Lung (tissue), 11 donors: ENCODE measurements at regions not wholly inside any gene's neighbourhood (a gene's known extent, or its start where the extent isn't known, plus 50 kb on each side); places are given as distances from the start of the nearest gene placed in this dataset.

Source experiments
- ATAC-seq: fragments of 200-7000 bp; cut with Tn5 transposase; one replicate; pipeline ENCODE4 v1.9.1; 2020; ENCODE audit warnings: moderate number of reproducible peaks; ENCODE audit not compliant: insufficient read depth, low FRiP score
- DNase-seq, 3 donors: peaks; one replicate each; pipeline ENCODE4 v3.0.0-alpha.2; 2013 to 2017
- H3K27ac ChIP-seq, 2 donors: one replicate each; pipeline ENCODE4 v1.5.1; 2013; ENCODE audit warnings: mild to moderate bottlenecking in 2 of 2, moderate library complexity in 2 of 2, control low read depth in 1 of 2, inconsistent platforms in 1 of 2, low read depth in 1 of 2, low read length in 1 of 2
- H3K27me3 ChIP-seq, 3 donors: one replicate each; pipeline ENCODE4 v1.5.1; 2013; ENCODE audit warnings: low read length in 2 of 3; ENCODE audit not compliant: control insufficient read depth in 3 of 3, insufficient read depth in 3 of 3
- H3K36me3 ChIP-seq, 4 donors: one replicate each; pipeline ENCODE4 v1.5.1; 2013; ENCODE audit warnings: low read length in 4 of 4, mild to moderate bottlenecking in 1 of 4, moderate library complexity in 1 of 4; ENCODE audit not compliant: control insufficient read depth in 4 of 4, insufficient read depth in 4 of 4
- H3K4me1 ChIP-seq, 5 donors: one replicate each; pipeline ENCODE4 v1.5.1; 2013; ENCODE audit warnings: low read length in 5 of 5, mild to moderate bottlenecking in 2 of 5, moderate library complexity in 1 of 5; ENCODE audit not compliant: control insufficient read depth in 5 of 5, insufficient read depth in 5 of 5
- H3K4me3 ChIP-seq: one replicate; pipeline ENCODE4 v1.5.1; 2013; ENCODE audit warnings: mild to moderate bottlenecking, control low read depth, moderate library complexity
- H3K9ac ChIP-seq, 2 donors: one replicate each; pipeline ENCODE4 v1.5.1; 2013; ENCODE audit warnings: low read length in 2 of 2, control low read depth in 1 of 2; ENCODE audit not compliant: insufficient read depth in 1 of 2
- H3K9me3 ChIP-seq, 4 donors: one replicate each; pipeline ENCODE4 v1.5.1; 2013; ENCODE audit warnings: low read length in 3 of 4, mild to moderate bottlenecking in 1 of 4, moderate library complexity in 1 of 4; ENCODE audit not compliant: control insufficient read depth in 4 of 4, insufficient read depth in 3 of 4
- CTCF ChIP-seq: IDR thresholded peaks from 2 replicates; pipeline ENCODE4 v1.5.1; 2012; ENCODE audit warnings: mild to moderate bottlenecking; ENCODE audit errors: control extremely low read depth, extremely low read depth
- WGBS, 2 donors: extraction: QIAGEN DNeasy Blood & Tissue Kit; methylation state at CpG; one replicate each; pipeline ENCODE4 v1.1.7; 2013; 5-methylcytosine and 5-hydroxymethylcytosine counted together
- donor health status: control.
- donor health status: control.
- donor health status: Bipolar disorder and iron deficiency.
- donor health status: healthy.
- donor health status: DM: yes; HTN: yes; CAD: no.

GRCh38 chr13:71087006-71087405 is 780.0 kb downstream of the DACH1 start:
- ATAC-seq (no peak), DNase-seq (no peak)
- no peak for TF ChIP-seq CTCF
- no peaks in the 10 kb centered on the region for H3K27me3 ChIP-seq
- H3K9ac ChIP-seq, result no peak overlapping the region
- H3K4me3 ChIP-seq, result no peak overlapping the region
- no peak overlapping the region for H3K27ac ChIP-seq
- no peaks in the 10 kb centered on the region for H3K9me3 ChIP-seq
- no peaks in the 10 kb centered on the region for H3K36me3 ChIP-seq
- H3K4me1 ChIP-seq, result peaks cover 0 to 3% (median 0%) of the 10 kb centered on the region in 5 donors
- 91 to 97% methylated on average over 2 of the region's 2 CpGs for WGBS, 2 donors

- DNase-seq, result peak in 2 of 3 donors; percentile 40 to 58
- 57 to 80% methylated on average over 1 of the region's 1 CpG for WGBS, 2 donors
- Histone ChIP-seq H3K27me3 (no peaks in the 10 kb centered on the region), H3K9ac (no peak overlapping the region), H3K4me1 (peaks cover 0 to 3% (median 0%) of the 10 kb centered on the region in 5 donors), H3K27ac (no peak overlapping the region), H3K36me3 (no peaks in the 10 kb centered on the region), H3K9me3 (no peaks in the 10 kb centered on the region), H3K4me3 (no peak overlapping the region)
- no peak for ATAC-seq
- TF ChIP-seq CTCF, result no peak
These were observed 784.4 kb downstream of the DACH1 start for GRCh38 chr13:71082631-71083030.

- no peak for DNase-seq
These were observed 787.4 kb downstream of the DACH1 start for GRCh38 chr13:71079638-71080037.

More at GRCh38 chr13:71079638-71080037, 787.4 kb downstream of the DACH1 start:
- Histone ChIP-seq H3K4me3 (no peak overlapping the region), H3K9ac (no peak overlapping the region), H3K4me1 (no peaks in the 10 kb centered on the region), H3K9me3 (no peaks in the 10 kb centered on the region), H3K36me3 (no peaks in the 10 kb centered on the region), H3K27me3 (no peaks in the 10 kb centered on the region), H3K27ac (no peak overlapping the region)
- TF ChIP-seq CTCF, result no peak
- no peak for ATAC-seq
